ENCODE measurements at regions not wholly inside any gene's neighbourhood (a gene's known extent, or its start where the extent isn't known, plus 50 kb on each side); places are given as distances from the start of the nearest gene placed in this dataset.

- TF ChIP-seq MXD4 (CRISPR knock-in tag; IDR thresholded peaks at IDR 0.05; ENCODE audit: borderline replicate concordance), result no peak
- Mint-ChIP-seq H3K36me3 (peaks cover 12% of the 10 kb centered on the region), H3K9me3 (peaks cover 35% of the 10 kb centered on the region), H3K27me3 (ENCODE audit: low read depth) (peaks cover 27% of the 10 kb centered on the region), H3K27ac (no peak overlapping the region), H3K4me1 (no peaks in the 10 kb centered on the region), H3K4me3 (no peak overlapping the region)
- POLR2A ChIA-PET, result no interaction called here
- ATAC-seq (no peak), DNase-seq (ENCODE audit: low spot score) (no peak)
- CTCF ChIA-PET, result no interaction called here
Measured at GRCh38 chr1:147470079-147470478, 71.2 kb upstream of the BCL9 start.

- TF ChIP-seq ZNF512 (CRISPR knock-in tag; IDR thresholded peaks at IDR 0.05; ENCODE audit: borderline replicate concordance), result no peak
- TF ChIP-seq ETV6 (CRISPR knock-in tag; IDR thresholded peaks at IDR 0.05), result no peak
- TF ChIP-seq ESRRA (CRISPR knock-in tag; IDR thresholded peaks at IDR 0.05; ENCODE audit: borderline replicate concordance), result no peak
- no peak for TF ChIP-seq FOXP1 (CRISPR knock-in tag; IDR thresholded peaks at IDR 0.05; ENCODE audit: borderline replicate concordance)
- no peak for TF ChIP-seq TP53 (CRISPR knock-in tag; IDR thresholded peaks at IDR 0.05)
- TF ChIP-seq ERG (CRISPR knock-in tag; IDR thresholded peaks at IDR 0.05), result no peak
- TF ChIP-seq ZBTB21 (CRISPR knock-in tag; IDR thresholded peaks at IDR 0.05; ENCODE audit: borderline replicate concordance), result no peak
- TF ChIP-seq ARID4B (CRISPR knock-in tag; IDR thresholded peaks at IDR 0.05; ENCODE audit: borderline replicate concordance), result no peak
- no peak overlapping the region for H3K27ac Mint-ChIP-seq
- H3K4me1 Mint-ChIP-seq, result no peaks in the 10 kb centered on the region
- CTCF ChIA-PET, result interaction anchor here (1.3 kb wide), 1 partner anchor 199 kb away, joined by 3 read pairs; no protein-coding TSS in a partner anchor
- POLR2A ChIA-PET, result no interaction called here
- no peaks in the 10 kb centered on the region for H3K36me3 Mint-ChIP-seq
- no peak for DNase-seq (ENCODE audit: low spot score)
- H3K27me3 Mint-ChIP-seq (ENCODE audit: low read depth), result peaks cover 12% of the 10 kb centered on the region
- H3K4me3 Mint-ChIP-seq, result no peak overlapping the region
- H3K9me3 Mint-ChIP-seq, result peaks cover 14% of the 10 kb centered on the region
- no peak for ATAC-seq
Measured at GRCh38 chr1:147472489-147472888, 68.8 kb upstream of the BCL9 start.

GRCh38 chr1:147472966-147473732, 68.2 kb upstream of the BCL9 start:
- ATAC-seq (no peak), DNase-seq (ENCODE audit: low spot score) (no peak)
- Mint-ChIP-seq H3K4me3 (no peak overlapping the region), H3K27ac (no peak overlapping the region), H3K4me1 (no peaks in the 10 kb centered on the region), H3K36me3 (no peaks in the 10 kb centered on the region), H3K27me3 (ENCODE audit: low read depth) (peaks cover 6% of the 10 kb centered on the region), H3K9me3 (peaks cover 7% of the 10 kb centered on the region)
- POLR2A ChIA-PET, result no interaction called here
- CTCF ChIA-PET, result interaction anchor here (1.3 kb wide), 1 partner anchor 199 kb away, joined by 3 read pairs; no protein-coding TSS in a partner anchor
- TF ChIP-seq KAT7 (CRISPR knock-in tag; IDR thresholded peaks at IDR 0.05; ENCODE audit: borderline replicate concordance) (no peak), CTCF (IDR thresholded peaks at IDR 0.05) (no peak), E2F5 (CRISPR knock-in tag; IDR thresholded peaks at IDR 0.05) (no peak), ELF4 (CRISPR knock-in tag; IDR thresholded peaks at IDR 0.05; ENCODE audit: low read depth) (no peak), ARID4B (CRISPR knock-in tag; IDR thresholded peaks at IDR 0.05; ENCODE audit: borderline replicate concordance) (no peak), CREB1 (CRISPR knock-in tag; IDR thresholded peaks at IDR 0.05) (no peak)
